GM19438 (cell line): ENCODE measurements at regions not wholly inside any gene's neighbourhood (a gene's known extent, or its start where the extent isn't known, plus 50 kb on each side); places are given as distances from the start of the nearest gene placed in this dataset.
"Not testable (repeated sequence)": the region's sequence is repeated elsewhere in the genome, so short reads cannot be mapped to it uniquely, and the experiment has no call there.

ENCODE experiments used
- ATAC-seq: cut with Tn5 transposase; IDR thresholded peaks from one replicate; pipeline ENCODE4 v1.9.1; 2021; ENCODE audit warnings: low read depth; ENCODE audit not compliant: unreplicated experiment

GRCh38 chr4:86472377-86473019, 112.6 kb upstream of the MAPK10 start:
- ATAC-seq: no peak

GRCh38 chr4:86478151-86478550, 116.0 kb upstream of the PTPN13 start:
- ATAC-seq: not testable (repeated sequence)

GRCh38 chr4:86481440-86481839, 112.7 kb upstream of the PTPN13 start:
- no peak for ATAC-seq

- no peak for ATAC-seq
These were observed 111.6 kb upstream of the PTPN13 start for GRCh38 chr4:86482306-86483172.

- ATAC-seq: no peak
These were observed 111.0 kb upstream of the PTPN13 start for GRCh38 chr4:86483173-86483490.

GRCh38 chr4:86483773-86484172, 110.3 kb upstream of the PTPN13 start:
- ATAC-seq: no peak

- no peak for ATAC-seq
These were observed 109.9 kb upstream of the PTPN13 start for GRCh38 chr4:86484241-86484640.

GRCh38 chr4:86487738-86488348, 106.3 kb upstream of the PTPN13 start:
- ATAC-seq: no peak

- ATAC-seq: no peak
These were observed 100.7 kb upstream of the PTPN13 start for GRCh38 chr4:86493460-86493859.

- no peak for ATAC-seq
These were observed 97.7 kb upstream of the PTPN13 start for GRCh38 chr4:86496094-86497080.

GRCh38 chr4:86497131-86497530, 97.0 kb upstream of the PTPN13 start:
- ATAC-seq: no peak

- ATAC-seq: peak; percentile 66
These were observed 95.9 kb upstream of the PTPN13 start for GRCh38 chr4:86497980-86498862.

- ATAC-seq: no peak
These were observed 95.3 kb upstream of the PTPN13 start for GRCh38 chr4:86498863-86499166.

GRCh38 chr4:86500527-86500926, 93.6 kb upstream of the PTPN13 start:
- no peak for ATAC-seq

- no peak for ATAC-seq
These were observed 92.0 kb upstream of the PTPN13 start for GRCh38 chr4:86502081-86502480.

GRCh38 chr4:86506591-86506990, 87.5 kb upstream of the PTPN13 start:
- ATAC-seq: no peak

GRCh38 chr4:86508436-86508835, 85.7 kb upstream of the PTPN13 start:
- no peak for ATAC-seq

- no peak for ATAC-seq
These were observed 82.5 kb upstream of the PTPN13 start for GRCh38 chr4:86511590-86511989.

GRCh38 chr4:86512631-86513030, 81.5 kb upstream of the PTPN13 start:
- ATAC-seq: no peak

- not testable (repeated sequence) for ATAC-seq
These were observed 78.2 kb upstream of the PTPN13 start for GRCh38 chr4:86515963-86516362.
